Suprapubic skin (tissue), 4 donors: ENCODE measurements at regions not wholly inside any gene's neighbourhood (a gene's known extent, or its start where the extent isn't known, plus 50 kb on each side); places are given as distances from the start of the nearest gene placed in this dataset.

ENCODE experiments used
- DNase-seq, 2 donors: peaks; one replicate each; pipeline ENCODE4 v3.0.0-alpha.2; 2019; ENCODE audit warnings: low spot score in 2 of 2
- H3K27ac ChIP-seq: fragments of 200-600 bp; sonication (generic); one replicate; pipeline ENCODE4 v1.5.1; 2019
- H3K27me3 ChIP-seq: fragments of 200-600 bp; sonication (generic); one replicate; pipeline ENCODE4 v1.5.1; 2019
- H3K36me3 ChIP-seq: fragments of 200-600 bp; sonication (generic); one replicate; pipeline ENCODE4 v1.5.1; 2019
- H3K4me1 ChIP-seq: fragments of 200-600 bp; sonication (generic); one replicate; pipeline ENCODE4 v1.5.1; 2019
- H3K4me3 ChIP-seq: fragments of 200-600 bp; sonication (generic); one replicate; pipeline ENCODE4 v1.5.1; 2019; ENCODE audit warnings: mild to moderate bottlenecking
- H3K9me3 ChIP-seq: fragments of 200-600 bp; sonication (generic); one replicate; pipeline ENCODE4 v1.5.1; 2019
- EP300 ChIP-seq: sonication (generic); formaldehyde crosslinking; IDR thresholded peaks from one replicate; pipeline ENCODE4 v1.6.1; 2017; ENCODE audit warnings: antibody characterized with exemption
- POLR2A ChIP-seq, 2 donors: fragments of 450-650 bp; IDR thresholded peaks; one replicate each; pipeline ENCODE4 v1.6.1; 2017; ENCODE audit warnings: antibody characterized with exemption in 2 of 2, mild to moderate bottlenecking in 2 of 2, moderate library complexity in 2 of 2
- POLR2AphosphoS5 ChIP-seq, 3 donors: sonication (generic); formaldehyde crosslinking; IDR thresholded peaks; one replicate each; pipeline ENCODE4 v1.6.1; 2017; ENCODE audit warnings: antibody characterized with exemption in 3 of 3
- WGBS: methylation state at CpG from one replicate; pipeline ENCODE4 v1.1.5; 2018; 5-methylcytosine and 5-hydroxymethylcytosine counted together
- TF ChIP-seq, protein P1 (sequence below), 2 donors: fragments of 200-600 bp in 1 of 2; fragments of 450-650 bp in 1 of 2; sonication (generic) in 1 of 2; IDR thresholded peaks; one replicate each; pipeline ENCODE4 v1.5.1; 2016 to 2019; ENCODE audit warnings: antibody characterized with exemption in 2 of 2, mild to moderate bottlenecking in 1 of 2, moderate library complexity in 1 of 2

DNA sequence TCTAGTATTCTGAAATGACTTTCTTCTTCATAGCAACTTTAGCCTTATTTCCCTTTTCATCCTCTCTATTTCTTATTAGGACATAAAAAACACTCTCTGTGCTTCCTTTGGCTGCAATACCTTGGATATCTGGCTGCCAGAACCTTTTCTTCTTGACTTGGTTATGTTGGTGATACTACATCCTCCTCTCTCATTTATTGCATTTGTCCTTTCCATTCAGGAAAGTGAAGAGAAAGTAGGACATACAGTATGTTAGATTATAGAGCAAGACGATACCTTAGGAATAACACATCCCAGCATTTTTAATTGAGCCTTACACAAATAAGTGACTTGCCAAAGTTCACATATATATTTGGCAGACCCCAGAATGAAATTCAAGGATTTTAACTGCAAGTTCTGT is 210.1 kb upstream of the PPP1R3A start:
- H3K4me1 ChIP-seq, result no peaks in the 10 kb centered on the region
- H3K4me3 ChIP-seq, result no peak overlapping the region
- no peaks in the 10 kb centered on the region for H3K36me3 ChIP-seq
- no peaks in the 10 kb centered on the region for H3K27me3 ChIP-seq
- no peak overlapping the region for H3K27ac ChIP-seq
- no peak for DNase-seq
- 94% methylated on average over 1 of the region's 1 CpG for WGBS
- no peaks in the 10 kb centered on the region for H3K9me3 ChIP-seq
- TF ChIP-seq, protein P1, sequence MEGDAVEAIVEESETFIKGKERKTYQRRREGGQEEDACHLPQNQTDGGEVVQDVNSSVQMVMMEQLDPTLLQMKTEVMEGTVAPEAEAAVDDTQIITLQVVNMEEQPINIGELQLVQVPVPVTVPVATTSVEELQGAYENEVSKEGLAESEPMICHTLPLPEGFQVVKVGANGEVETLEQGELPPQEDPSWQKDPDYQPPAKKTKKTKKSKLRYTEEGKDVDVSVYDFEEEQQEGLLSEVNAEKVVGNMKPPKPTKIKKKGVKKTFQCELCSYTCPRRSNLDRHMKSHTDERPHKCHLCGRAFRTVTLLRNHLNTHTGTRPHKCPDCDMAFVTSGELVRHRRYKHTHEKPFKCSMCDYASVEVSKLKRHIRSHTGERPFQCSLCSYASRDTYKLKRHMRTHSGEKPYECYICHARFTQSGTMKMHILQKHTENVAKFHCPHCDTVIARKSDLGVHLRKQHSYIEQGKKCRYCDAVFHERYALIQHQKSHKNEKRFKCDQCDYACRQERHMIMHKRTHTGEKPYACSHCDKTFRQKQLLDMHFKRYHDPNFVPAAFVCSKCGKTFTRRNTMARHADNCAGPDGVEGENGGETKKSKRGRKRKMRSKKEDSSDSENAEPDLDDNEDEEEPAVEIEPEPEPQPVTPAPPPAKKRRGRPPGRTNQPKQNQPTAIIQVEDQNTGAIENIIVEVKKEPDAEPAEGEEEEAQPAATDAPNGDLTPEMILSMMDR (IDR thresholded peaks at IDR 0.05), result no peak
- no peak for TF ChIP-seq POLR2A (IDR thresholded peaks at IDR 0.05)
- TF ChIP-seq EP300, result no peak
- no peak for TF ChIP-seq POLR2AphosphoS5 (IDR thresholded peaks at IDR 0.05)

- TF ChIP-seq, protein P1 (IDR thresholded peaks at IDR 0.05), result no peak
- TF ChIP-seq POLR2A (IDR thresholded peaks at IDR 0.05) (no peak), EP300 (no peak), POLR2AphosphoS5 (IDR thresholded peaks at IDR 0.05) (no peak)
- no peaks in the 10 kb centered on the region for H3K36me3 ChIP-seq
These were observed 207.3 kb upstream of the PPP1R3A start for GRCh38 chr7:114126095-114126494.

GRCh38 chr7:114112806-114113205 is 194.0 kb upstream of the PPP1R3A start:
- H3K27me3 ChIP-seq, result no peaks in the 10 kb centered on the region
- H3K27ac ChIP-seq, result no peak overlapping the region
- peaks cover 3% of the 10 kb centered on the region for H3K4me1 ChIP-seq
- DNase-seq, result no peak
- H3K9me3 ChIP-seq, result no peaks in the 10 kb centered on the region
- no peaks in the 10 kb centered on the region for H3K36me3 ChIP-seq
- no peak overlapping the region for H3K4me3 ChIP-seq
- WGBS, result 60% methylated on average over 3 of the region's 3 CpGs
- TF ChIP-seq POLR2AphosphoS5 (IDR thresholded peaks at IDR 0.05), result no peak

More at GRCh38 chr7:114126095-114126494, 207.3 kb upstream of the PPP1R3A start:
- Histone ChIP-seq H3K4me1 (no peaks in the 10 kb centered on the region), H3K27me3 (no peaks in the 10 kb centered on the region), H3K9me3 (no peaks in the 10 kb centered on the region), H3K27ac (no peak overlapping the region), H3K4me3 (no peak overlapping the region)
- no peak for DNase-seq

GRCh38 chr7:114110666-114111065 is 191.9 kb upstream of the PPP1R3A start:
- H3K27ac ChIP-seq, result no peak overlapping the region
- no peak for DNase-seq
- no peak overlapping the region for H3K4me3 ChIP-seq
- H3K9me3 ChIP-seq, result no peaks in the 10 kb centered on the region
- H3K4me1 ChIP-seq, result peaks cover 7% of the 10 kb centered on the region
- H3K36me3 ChIP-seq, result no peaks in the 10 kb centered on the region
- TF ChIP-seq, protein P1 (IDR thresholded peaks at IDR 0.05), result no peak
- TF ChIP-seq POLR2AphosphoS5 (IDR thresholded peaks at IDR 0.05) (no peak), EP300 (no peak), POLR2A (IDR thresholded peaks at IDR 0.05) (no peak)
- no peaks in the 10 kb centered on the region for H3K27me3 ChIP-seq

- Histone ChIP-seq H3K27me3 (no peaks in the 10 kb centered on the region), H3K4me1 (peaks cover 7% of the 10 kb centered on the region), H3K9me3 (no peaks in the 10 kb centered on the region), H3K36me3 (no peaks in the 10 kb centered on the region), H3K27ac (no peak overlapping the region), H3K4me3 (no peak overlapping the region)
- no peak for TF ChIP-seq POLR2A (IDR thresholded peaks at IDR 0.05)
- TF ChIP-seq, protein P1 (IDR thresholded peaks at IDR 0.05), result no peak
- no peak for TF ChIP-seq POLR2AphosphoS5 (IDR thresholded peaks at IDR 0.05)
- no peak for TF ChIP-seq EP300
- no peak for DNase-seq
These were observed 190.9 kb upstream of the PPP1R3A start for GRCh38 chr7:114109721-114110120.

DNA sequence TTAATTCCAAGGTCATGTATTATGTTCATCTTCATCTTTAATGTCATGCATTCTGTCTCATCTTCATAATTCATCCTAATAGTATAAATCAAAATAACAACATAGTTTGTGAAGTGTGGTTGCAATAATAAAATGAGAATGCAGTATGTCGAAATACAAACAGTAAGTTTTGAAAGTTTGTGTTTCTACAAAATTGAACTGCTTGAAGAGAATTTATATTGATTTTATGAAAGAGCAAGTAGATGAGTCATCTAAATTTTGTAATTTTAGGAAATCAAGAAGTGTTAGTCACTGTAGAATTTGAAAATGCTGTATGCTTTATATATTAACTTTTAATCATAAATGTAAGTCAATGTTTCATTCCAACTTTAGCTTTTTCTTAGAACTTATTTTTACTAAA is 190.5 kb upstream of the PPP1R3A start:
- Histone ChIP-seq H3K9me3 (no peaks in the 10 kb centered on the region), H3K36me3 (no peaks in the 10 kb centered on the region), H3K27ac (no peak overlapping the region), H3K27me3 (no peaks in the 10 kb centered on the region), H3K4me3 (no peak overlapping the region), H3K4me1 (peaks cover 7% of the 10 kb centered on the region)
- DNase-seq, result no peak
- no peak for TF ChIP-seq POLR2A (IDR thresholded peaks at IDR 0.05)
- TF ChIP-seq, protein P1 (IDR thresholded peaks at IDR 0.05), result no peak
- no peak for TF ChIP-seq EP300
- no peak for TF ChIP-seq POLR2AphosphoS5 (IDR thresholded peaks at IDR 0.05)
- 79% methylated on average over 1 of the region's 1 CpG for WGBS
